Vagina (tissue), 2 donors: ENCODE measurements at regions not wholly inside any gene's neighbourhood (a gene's known extent, or its start where the extent isn't known, plus 50 kb on each side); places are given as distances from the start of the nearest gene placed in this dataset.

Experiments
- DNase-seq, 2 donors: peaks; one replicate each; pipeline ENCODE4 v3.0.0-alpha.2; 2017; ENCODE audit errors: extremely low spot score in 2 of 2
- H3K27ac ChIP-seq: fragments of 200-600 bp; sonication (generic); one replicate; pipeline ENCODE4 v1.5.1; 2019
- H3K27me3 ChIP-seq: fragments of 200-600 bp; sonication (generic); one replicate; pipeline ENCODE4 v1.5.1; 2019
- H3K36me3 ChIP-seq, 2 donors: fragments of 200-600 bp; sonication (generic); one replicate each; pipeline ENCODE4 v1.5.1; 2017 to 2019
- H3K4me1 ChIP-seq: fragments of 200-600 bp; sonication (generic); one replicate; pipeline ENCODE4 v1.5.1; 2019
- H3K4me3 ChIP-seq, 2 donors: fragments of 200-600 bp; sonication (generic); 1 replicate in 1 of 2; 2 replicates in 1 of 2; pipeline ENCODE4 v1.5.1; 2016 to 2019
- H3K9me3 ChIP-seq: fragments of 200-600 bp; sonication (generic); one replicate; pipeline ENCODE4 v1.5.1; 2019
- POLR2A ChIP-seq, 2 donors: fragments of 450-650 bp; IDR thresholded peaks; one replicate each; pipeline ENCODE4 v1.6.1; 2017; ENCODE audit warnings: antibody characterized with exemption in 2 of 2, mild to moderate bottlenecking in 2 of 2, moderate library complexity in 2 of 2
- POLR2AphosphoS5 ChIP-seq, 2 donors: sonication (generic); formaldehyde crosslinking; IDR thresholded peaks; one replicate each; pipeline ENCODE4 v1.9.0; 2017; ENCODE audit warnings: antibody characterized with exemption in 2 of 2, mild to moderate bottlenecking in 2 of 2, low read depth in 1 of 2; ENCODE audit not compliant: insufficient read depth in 1 of 2
- intact Hi-C: fragments of 100-400 bp; cut with DNase I; formaldehyde crosslinking; loops from one replicate; pipeline ENCODE4 v1.15.1; 2023
- TF ChIP-seq, protein P1 (sequence below), 3 experiments: fragments of 450-650 bp in 2 of 3; fragments of 200-600 bp in 1 of 3; sonication (generic) in 1 of 3; IDR thresholded peaks; one replicate each; pipeline ENCODE4 v1.5.1; 2017 to 2019; ENCODE audit warnings: antibody characterized with exemption in 3 of 3, mild to moderate bottlenecking in 2 of 3, moderate library complexity in 2 of 3

DNA sequence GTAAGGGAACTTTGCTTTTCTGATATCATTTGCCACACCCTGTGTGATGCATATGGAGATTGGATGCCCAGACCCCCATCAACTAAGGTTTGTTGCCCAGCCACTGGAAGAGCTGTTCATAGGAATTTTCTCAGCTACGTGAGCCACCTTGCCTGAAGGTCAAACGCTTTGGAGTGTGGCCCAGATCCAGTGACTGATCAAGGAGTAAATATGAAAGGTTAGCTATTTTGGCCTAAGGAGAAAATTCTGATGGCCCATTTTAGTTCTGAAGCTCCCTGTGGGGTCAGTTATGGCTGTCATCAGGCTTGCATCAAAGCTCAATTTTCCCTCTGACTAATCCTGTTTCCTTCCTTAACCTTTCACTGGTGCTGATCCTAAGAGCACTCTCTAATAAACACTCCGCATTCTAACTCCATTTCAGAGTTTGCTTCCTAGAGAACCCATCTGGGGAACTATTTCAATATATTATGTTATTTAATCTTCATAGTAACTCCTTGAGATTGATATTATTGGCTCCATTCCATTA lies 407.7 kb downstream of the SPRY1 start:
- H3K36me3 ChIP-seq, result no peaks in the 10 kb centered on the region
- H3K4me1 ChIP-seq, result no peaks in the 10 kb centered on the region
- no peak for DNase-seq
- H3K27me3 ChIP-seq, result no peaks in the 10 kb centered on the region
- H3K4me3 ChIP-seq, result no peak overlapping the region
- H3K27ac ChIP-seq, result no peak overlapping the region
- TF ChIP-seq, protein P1, sequence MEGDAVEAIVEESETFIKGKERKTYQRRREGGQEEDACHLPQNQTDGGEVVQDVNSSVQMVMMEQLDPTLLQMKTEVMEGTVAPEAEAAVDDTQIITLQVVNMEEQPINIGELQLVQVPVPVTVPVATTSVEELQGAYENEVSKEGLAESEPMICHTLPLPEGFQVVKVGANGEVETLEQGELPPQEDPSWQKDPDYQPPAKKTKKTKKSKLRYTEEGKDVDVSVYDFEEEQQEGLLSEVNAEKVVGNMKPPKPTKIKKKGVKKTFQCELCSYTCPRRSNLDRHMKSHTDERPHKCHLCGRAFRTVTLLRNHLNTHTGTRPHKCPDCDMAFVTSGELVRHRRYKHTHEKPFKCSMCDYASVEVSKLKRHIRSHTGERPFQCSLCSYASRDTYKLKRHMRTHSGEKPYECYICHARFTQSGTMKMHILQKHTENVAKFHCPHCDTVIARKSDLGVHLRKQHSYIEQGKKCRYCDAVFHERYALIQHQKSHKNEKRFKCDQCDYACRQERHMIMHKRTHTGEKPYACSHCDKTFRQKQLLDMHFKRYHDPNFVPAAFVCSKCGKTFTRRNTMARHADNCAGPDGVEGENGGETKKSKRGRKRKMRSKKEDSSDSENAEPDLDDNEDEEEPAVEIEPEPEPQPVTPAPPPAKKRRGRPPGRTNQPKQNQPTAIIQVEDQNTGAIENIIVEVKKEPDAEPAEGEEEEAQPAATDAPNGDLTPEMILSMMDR (IDR thresholded peaks at IDR 0.05), result no peak
- TF ChIP-seq POLR2AphosphoS5 (IDR thresholded peaks at IDR 0.05; ENCODE audit: insufficient read depth in 1 of 2, low read depth in 1 of 2), result no peak
- TF ChIP-seq POLR2A (IDR thresholded peaks at IDR 0.05), result no peak
- intact Hi-C loops, result no loop called here
- no peaks in the 10 kb centered on the region for H3K9me3 ChIP-seq

- Histone ChIP-seq H3K36me3 (no peaks in the 10 kb centered on the region), H3K27ac (no peak overlapping the region)
- no peak for DNase-seq
Measured at GRCh38 chr4:123806056-123806455, 409.5 kb downstream of the SPRY1 start.

GRCh38 chr4:123807187-123807586 lies 410.6 kb downstream of the SPRY1 start:
- Histone ChIP-seq H3K9me3 (no peaks in the 10 kb centered on the region), H3K4me1 (no peaks in the 10 kb centered on the region), H3K27me3 (no peaks in the 10 kb centered on the region), H3K4me3 (no peak overlapping the region), H3K27ac (no peak overlapping the region), H3K36me3 (no peaks in the 10 kb centered on the region)
- intact Hi-C loops, result no loop called here
- DNase-seq, result no peak
- TF ChIP-seq POLR2AphosphoS5 (IDR thresholded peaks at IDR 0.05; ENCODE audit: insufficient read depth in 1 of 2, low read depth in 1 of 2), result no peak
- TF ChIP-seq, protein P1 (IDR thresholded peaks at IDR 0.05), result no peak
- TF ChIP-seq POLR2A (IDR thresholded peaks at IDR 0.05), result no peak

More at GRCh38 chr4:123806056-123806455, 409.5 kb downstream of the SPRY1 start:
- no peaks in the 10 kb centered on the region for H3K4me1 ChIP-seq
- H3K27me3 ChIP-seq, result no peaks in the 10 kb centered on the region
- intact Hi-C loops, result no loop called here
- no peak overlapping the region for H3K4me3 ChIP-seq
- no peaks in the 10 kb centered on the region for H3K9me3 ChIP-seq
- TF ChIP-seq POLR2A (IDR thresholded peaks at IDR 0.05), result no peak
- TF ChIP-seq, protein P1 (IDR thresholded peaks at IDR 0.05), result no peak
- no peak for TF ChIP-seq POLR2AphosphoS5 (IDR thresholded peaks at IDR 0.05; ENCODE audit: insufficient read depth in 1 of 2, low read depth in 1 of 2)

DNA sequence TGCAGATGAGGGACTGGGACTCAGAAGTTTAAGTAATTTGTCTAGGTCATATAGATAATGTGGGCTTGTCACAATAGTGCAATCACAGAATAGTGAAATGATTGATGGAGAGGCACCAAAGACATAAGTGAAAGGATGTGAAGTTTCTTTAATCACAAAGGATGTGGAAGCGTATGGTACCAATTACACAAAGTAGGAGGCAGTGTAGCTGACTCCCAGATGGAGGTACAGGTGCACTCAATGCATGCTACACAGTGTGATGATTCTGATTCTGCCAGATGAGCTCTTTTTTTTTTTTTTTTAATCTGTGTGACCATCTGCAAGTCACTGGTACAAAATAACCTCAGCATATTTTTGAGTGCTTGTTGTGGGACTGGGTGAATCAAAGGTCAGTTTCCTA lies 411.3 kb downstream of the SPRY1 start:
- no peak for TF ChIP-seq POLR2A (IDR thresholded peaks at IDR 0.05)
- TF ChIP-seq, protein P1 (IDR thresholded peaks at IDR 0.05), result no peak
- no peak for TF ChIP-seq POLR2AphosphoS5 (IDR thresholded peaks at IDR 0.05; ENCODE audit: insufficient read depth in 1 of 2, low read depth in 1 of 2)
- H3K27me3 ChIP-seq, result no peaks in the 10 kb centered on the region
- no peak overlapping the region for H3K27ac ChIP-seq
- H3K4me1 ChIP-seq, result no peaks in the 10 kb centered on the region
- H3K9me3 ChIP-seq, result no peaks in the 10 kb centered on the region
- no peak for DNase-seq
- H3K36me3 ChIP-seq, result no peaks in the 10 kb centered on the region
- H3K4me3 ChIP-seq, result no peak overlapping the region
- intact Hi-C loops, result no loop called here

DNA sequence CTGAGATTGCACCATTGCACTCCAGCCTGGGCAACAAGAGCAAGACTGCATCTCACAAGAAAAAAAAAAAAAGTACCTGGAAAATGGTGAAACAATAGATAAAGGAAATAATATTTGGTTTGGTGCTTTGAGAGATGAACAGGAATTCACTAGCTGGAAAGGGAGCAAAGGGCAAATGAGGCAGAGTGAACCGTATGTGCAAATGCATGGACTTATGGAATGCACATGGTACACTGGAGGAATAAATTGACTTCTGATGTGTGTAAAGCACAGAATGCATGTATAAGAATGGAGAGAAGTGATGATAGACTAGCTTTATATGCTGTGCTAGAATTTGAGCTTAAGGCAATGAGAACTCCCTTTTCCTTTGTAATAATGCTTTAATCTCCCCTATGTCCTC lies 413.3 kb downstream of the SPRY1 start:
- no peak for DNase-seq
- intact Hi-C loops, result no loop called here
- Histone ChIP-seq H3K27ac (no peak overlapping the region), H3K4me1 (no peaks in the 10 kb centered on the region), H3K36me3 (no peaks in the 10 kb centered on the region), H3K27me3 (no peaks in the 10 kb centered on the region), H3K4me3 (no peak overlapping the region), H3K9me3 (no peaks in the 10 kb centered on the region)
- TF ChIP-seq, protein P1 (IDR thresholded peaks at IDR 0.05), result no peak
- TF ChIP-seq POLR2AphosphoS5 (IDR thresholded peaks at IDR 0.05; ENCODE audit: insufficient read depth in 1 of 2, low read depth in 1 of 2) (no peak), POLR2A (IDR thresholded peaks at IDR 0.05) (no peak)
